DND-41 (cell line): ENCODE measurements at regions not wholly inside any gene's neighbourhood (a gene's known extent, or its start where the extent isn't known, plus 50 kb on each side); places are given as distances from the start of the nearest gene placed in this dataset.

ENCODE experiments used
- ATAC-seq: fragments of 200-7000 bp; cut with Tn5 transposase; 3 replicates; pipeline ENCODE4 v1.9.1; 2021; ENCODE audit warnings: low read depth; ENCODE audit not compliant: insufficient read depth
- DNase-seq: peaks from one replicate; pipeline ENCODE4 v3.0.0-alpha.2; 2020
- H2AFZ ChIP-seq: 2 replicates; pipeline ENCODE4 v1.6.0; 2012; ENCODE audit warnings: low read depth, low read length
- H3K27ac ChIP-seq: 2 replicates; pipeline ENCODE4 v1.5.1; 2012; ENCODE audit warnings: low read length, inconsistent platforms
- H3K27me3 ChIP-seq: fragments of 200-600 bp; sonication (generic); 2 replicates; pipeline ENCODE4 v1.6.0; 2012; ENCODE audit warnings: low read length, mild to moderate bottlenecking, inconsistent platforms; ENCODE audit not compliant: insufficient read depth, poor library complexity
- H3K36me3 ChIP-seq: 2 replicates; pipeline ENCODE4 v1.5.1; 2012; ENCODE audit warnings: low read length, inconsistent platforms; ENCODE audit not compliant: insufficient read depth
- H3K4me1 ChIP-seq: 2 replicates; pipeline ENCODE4 v1.5.1; 2012; ENCODE audit warnings: mild to moderate bottlenecking, low read length; ENCODE audit not compliant: insufficient read depth
- H3K4me2 ChIP-seq: 2 replicates; pipeline ENCODE4 v1.6.0; 2012; ENCODE audit warnings: mild to moderate bottlenecking, moderate library complexity, low read length, inconsistent platforms; ENCODE audit not compliant: insufficient read depth
- H3K4me3 ChIP-seq, 2 experiments: fragments of 200-600 bp in 1 of 2; shearing (Covaris generic) in 1 of 2; 2 replicates each; pipeline ENCODE4 v1.5.1; 2012 to 2016; ENCODE audit warnings: inconsistent platforms in 2 of 2, low read length in 2 of 2, mild to moderate bottlenecking in 2 of 2, low read depth in 1 of 2, moderate library complexity in 1 of 2
- H3K79me2 ChIP-seq: 2 replicates; pipeline ENCODE4 v1.6.0; 2012; ENCODE audit warnings: low read length, inconsistent platforms; ENCODE audit not compliant: insufficient read depth
- H3K9ac ChIP-seq: 2 replicates; pipeline ENCODE4 v1.6.0; 2012; ENCODE audit warnings: low read depth, mild to moderate bottlenecking, inconsistent platforms, low read length, moderate library complexity
- H3K9me3 ChIP-seq: 2 replicates; pipeline ENCODE4 v1.5.1; 2012; ENCODE audit warnings: low read length, moderate library complexity, mild to moderate bottlenecking, inconsistent platforms; ENCODE audit not compliant: insufficient read depth, severe bottlenecking
- H4K20me1 ChIP-seq: 2 replicates; pipeline ENCODE4 v1.6.0; 2012; ENCODE audit warnings: low read length; ENCODE audit not compliant: insufficient read depth
- CTCF ChIP-seq: IDR thresholded peaks from 2 replicates; pipeline ENCODE4 v1.5.1; 2012; ENCODE audit warnings: borderline replicate concordance, low read length, moderate library complexity, mild to moderate bottlenecking; ENCODE audit not compliant: poor library complexity, severe bottlenecking; ENCODE audit errors: extremely low read depth
- EZH2 ChIP-seq: IDR thresholded peaks from 3 replicates; pipeline ENCODE4 v1.6.1; 2012; ENCODE audit warnings: borderline replicate concordance, low read depth, mild to moderate bottlenecking, moderate library complexity, low read length, inconsistent platforms; ENCODE audit not compliant: severe bottlenecking

DNA sequence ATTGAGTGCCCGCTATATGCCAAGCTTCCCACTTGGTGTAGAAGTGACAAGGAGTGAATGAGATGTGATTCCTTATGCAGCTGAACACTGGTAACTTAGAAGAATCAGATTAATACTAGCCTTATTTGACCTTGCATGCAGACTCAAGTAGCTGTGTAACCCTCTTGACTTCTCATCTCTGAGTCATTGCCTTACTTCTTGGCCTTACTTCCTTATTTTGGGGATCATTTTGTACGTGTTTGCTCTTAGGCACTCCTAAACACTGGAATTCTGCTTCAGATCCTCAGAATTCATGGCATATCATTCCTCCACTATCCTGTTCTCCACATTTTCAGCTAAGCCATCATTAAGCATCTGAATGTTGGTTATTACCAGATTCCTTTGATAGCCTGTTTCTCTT is 948.9 kb upstream of the ARRDC3 start:
- Histone ChIP-seq H2AFZ (no peak overlapping the region), H3K4me2 (no peak overlapping the region)
- DNase-seq, result no peak

DNA sequence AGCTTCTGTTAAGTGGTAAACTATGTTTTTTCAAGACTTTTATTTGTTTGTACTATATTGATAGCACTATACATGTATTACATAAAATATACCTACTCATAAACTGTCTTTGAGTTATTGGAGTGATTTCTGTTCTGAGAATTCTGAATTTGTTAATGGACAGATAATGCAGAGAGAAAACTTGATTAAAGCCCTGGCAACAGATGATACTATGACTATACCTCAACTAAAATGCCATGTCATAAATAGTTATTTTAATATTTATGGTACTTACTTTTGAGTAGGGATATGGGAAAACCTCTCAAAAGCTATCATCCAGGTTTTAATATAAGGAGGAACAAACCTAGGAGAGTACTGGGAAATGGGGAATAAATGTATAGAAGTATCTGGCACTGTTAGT is 947.2 kb upstream of the ARRDC3 start:
- Histone ChIP-seq H3K36me3 (no peaks in the 10 kb centered on the region), H3K9ac (no peak overlapping the region), H3K27ac (no peak overlapping the region), H3K27me3 (no peaks in the 10 kb centered on the region), H2AFZ (no peak overlapping the region), H3K4me1 (no peaks in the 10 kb centered on the region), H3K4me3 (no peak overlapping the region), H3K4me2 (no peak overlapping the region), H3K9me3 (no peaks in the 10 kb centered on the region), H3K79me2 (no peaks in the 10 kb centered on the region), H4K20me1 (no peaks in the 10 kb centered on the region)
- ATAC-seq, result no peak
- no peak for TF ChIP-seq EZH2
- TF ChIP-seq CTCF, result no peak
- no peak for DNase-seq

More for the DNA sequence above, 948.9 kb upstream of the ARRDC3 start:
- no peaks in the 10 kb centered on the region for H3K27me3 ChIP-seq
- H3K9me3 ChIP-seq, result no peaks in the 10 kb centered on the region
- no peak for ATAC-seq
- H3K79me2 ChIP-seq, result no peaks in the 10 kb centered on the region
- H4K20me1 ChIP-seq, result no peaks in the 10 kb centered on the region
- TF ChIP-seq CTCF (no peak), EZH2 (no peak)
- no peak overlapping the region for H3K9ac ChIP-seq
- no peak overlapping the region for H3K27ac ChIP-seq
- H3K4me3 ChIP-seq, result no peak overlapping the region
- H3K36me3 ChIP-seq, result no peaks in the 10 kb centered on the region
- no peaks in the 10 kb centered on the region for H3K4me1 ChIP-seq

- Histone ChIP-seq H2AFZ (no peak overlapping the region), H3K9me3 (no peaks in the 10 kb centered on the region), H3K27ac (no peak overlapping the region), H3K79me2 (no peaks in the 10 kb centered on the region), H3K4me2 (no peak overlapping the region), H3K4me3 (no peak overlapping the region), H3K36me3 (no peaks in the 10 kb centered on the region), H4K20me1 (no peaks in the 10 kb centered on the region), H3K9ac (no peak overlapping the region), H3K27me3 (no peaks in the 10 kb centered on the region), H3K4me1 (no peaks in the 10 kb centered on the region)
- ATAC-seq (no peak), DNase-seq (no peak)
- TF ChIP-seq EZH2, result no peak
- TF ChIP-seq CTCF, result no peak
These were observed 946.6 kb upstream of the ARRDC3 start for GRCh38 chr5:92329759-92330158.
